Hippocampal formation (tissue), 2 donors: ENCODE measurements at regions not wholly inside any gene's neighbourhood (a gene's known extent, or its start where the extent isn't known, plus 50 kb on each side); places are given as distances from the start of the nearest gene placed in this dataset.

ENCODE experiments used
- DNase-seq, 2 donors: peaks; one replicate each; lab custom pipeline; 2025; lab: John Stamatoyannopoulos, UW

GRCh38 chr4:32031026-32031425, 1310.9 kb downstream of the PCDH7 start:
- DNase-seq = no peak

GRCh38 chr4:32032136-32032672, 1312.0 kb downstream of the PCDH7 start:
- DNase-seq = no peak

- DNase-seq = no peak
Measured at GRCh38 chr4:32037399-32037798, 1317.2 kb downstream of the PCDH7 start.

- DNase-seq = no peak
Measured at GRCh38 chr4:32042486-32043247, 1322.5 kb downstream of the PCDH7 start.

- DNase-seq = no peak
Measured at GRCh38 chr4:32043248-32043633, 1323.1 kb downstream of the PCDH7 start.

GRCh38 chr4:32061916-32062315, 1341.7 kb downstream of the PCDH7 start:
- DNase-seq = no peak

- DNase-seq = no peak
Measured at GRCh38 chr4:32073542-32073941, 1353.4 kb downstream of the PCDH7 start.

- no peak for DNase-seq
Measured at GRCh38 chr4:32087211-32087610, 1367.0 kb downstream of the PCDH7 start.

- no peak for DNase-seq
Measured at GRCh38 chr4:32094987-32095386, 1374.8 kb downstream of the PCDH7 start.

- no peak for DNase-seq
Measured at GRCh38 chr4:32102896-32103295, 1382.7 kb downstream of the PCDH7 start.

- DNase-seq = no peak
Measured at GRCh38 chr4:32106767-32107166, 1386.6 kb downstream of the PCDH7 start.

GRCh38 chr4:32112891-32113290, 1392.7 kb downstream of the PCDH7 start:
- DNase-seq = no peak

- DNase-seq = no peak
Measured at GRCh38 chr4:32117693-32118092, 1397.5 kb downstream of the PCDH7 start.

- DNase-seq = no peak
Measured at GRCh38 chr4:32119907-32120306, 1399.7 kb downstream of the PCDH7 start.

GRCh38 chr4:32128549-32128948, 1408.4 kb downstream of the PCDH7 start:
- no peak for DNase-seq

- DNase-seq = no peak
Measured at GRCh38 chr4:32129967-32130366, 1409.8 kb downstream of the PCDH7 start.

GRCh38 chr4:32133141-32133540, 1413.0 kb downstream of the PCDH7 start:
- no peak for DNase-seq

GRCh38 chr4:32133734-32134133, 1413.6 kb downstream of the PCDH7 start:
- no peak for DNase-seq

- no peak for DNase-seq
Measured at GRCh38 chr4:32135642-32136041, 1415.5 kb downstream of the PCDH7 start.

GRCh38 chr4:32136081-32136787, 1416.1 kb downstream of the PCDH7 start:
- no peak for DNase-seq

- no peak for DNase-seq
Measured at GRCh38 chr4:32140636-32141035, 1420.5 kb downstream of the PCDH7 start.

GRCh38 chr4:32142075-32142474, 1421.9 kb downstream of the PCDH7 start:
- no peak for DNase-seq

- DNase-seq = no peak
Measured at GRCh38 chr4:32145987-32146386, 1425.8 kb downstream of the PCDH7 start.
